ENCODE measurements at regions not wholly inside any gene's neighbourhood (a gene's known extent, or its start where the extent isn't known, plus 50 kb on each side); places are given as distances from the start of the nearest gene placed in this dataset.

DNA sequence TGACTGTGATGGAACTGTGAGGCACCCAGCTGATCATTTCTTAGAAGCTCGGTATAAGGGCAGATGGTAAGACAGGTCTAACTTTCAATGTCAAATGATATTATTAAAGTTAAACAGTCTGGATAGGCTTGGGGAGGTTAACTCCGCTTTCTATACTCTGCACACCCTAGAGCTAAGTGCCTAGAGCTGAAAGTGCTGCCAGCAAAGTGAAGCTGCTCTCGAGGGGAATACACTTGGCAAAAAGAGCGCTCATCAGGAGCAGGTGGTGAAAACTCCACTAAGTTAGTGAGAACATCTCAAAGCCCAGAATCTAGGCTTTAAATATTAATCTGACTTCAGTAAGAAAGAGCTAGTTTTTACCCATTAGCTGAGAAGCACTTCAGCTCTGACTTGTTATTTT lies 349.6 kb upstream of the SLC30A5 start:
- TF ChIP-seq GATA1 (IDR thresholded peaks at IDR 0.05; ENCODE audit: low read depth, low read length) (no peak), POLR2A (IDR thresholded peaks at IDR 0.05; ENCODE audit: low read length) (no peak)

DNA sequence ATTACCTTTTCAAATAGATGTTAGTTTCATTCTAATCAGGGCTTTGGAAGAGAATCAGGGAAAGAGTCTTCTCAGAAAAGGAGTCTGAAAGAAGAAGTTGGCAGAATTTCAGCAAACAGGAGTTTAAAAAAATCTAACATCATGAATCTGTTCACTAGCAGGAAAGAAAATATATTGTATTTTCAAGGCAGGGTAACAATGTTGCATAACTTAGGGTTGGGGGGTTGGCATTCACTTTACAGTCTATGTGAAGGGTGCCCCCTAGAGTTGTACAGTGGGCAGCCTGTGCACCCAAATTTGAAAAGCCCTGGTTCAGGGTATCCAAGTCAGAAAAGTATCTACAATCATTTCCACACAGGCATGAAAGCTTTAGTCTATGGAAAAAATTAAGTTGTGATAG lies 348.4 kb upstream of the SLC30A5 start:
- TF ChIP-seq GATA1 (IDR thresholded peaks at IDR 0.05; ENCODE audit: low read depth, low read length) (no peak), POLR2A (IDR thresholded peaks at IDR 0.05; ENCODE audit: low read length) (no peak)
- DNase-seq, result peak; percentile 11 to 45

More for the DNA sequence above, 349.6 kb upstream of the SLC30A5 start:
- no peak for DNase-seq

DNA sequence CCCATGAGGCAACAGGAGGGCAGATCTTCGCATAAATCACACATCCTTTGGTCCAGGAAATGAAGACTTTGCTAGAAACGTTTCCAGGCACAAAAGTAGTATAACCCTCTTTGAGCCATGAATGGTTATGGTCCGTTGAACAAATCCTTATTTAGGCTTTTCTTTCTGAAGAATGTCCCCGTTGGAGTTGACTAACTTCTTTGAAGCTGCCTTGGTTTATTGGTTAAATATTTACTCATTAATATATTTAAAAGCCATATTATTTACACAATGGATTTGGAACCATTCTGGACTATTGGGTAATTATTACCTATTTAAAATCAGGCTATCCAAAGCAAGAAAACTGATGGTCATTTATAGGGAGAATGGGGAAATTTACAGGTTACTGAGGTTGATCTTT lies 347.6 kb upstream of the SLC30A5 start:
- DNase-seq, result no peak
- TF ChIP-seq POLR2A (IDR thresholded peaks at IDR 0.05; ENCODE audit: low read length) (no peak), GATA1 (IDR thresholded peaks at IDR 0.05; ENCODE audit: low read depth, low read length) (no peak)

DNA sequence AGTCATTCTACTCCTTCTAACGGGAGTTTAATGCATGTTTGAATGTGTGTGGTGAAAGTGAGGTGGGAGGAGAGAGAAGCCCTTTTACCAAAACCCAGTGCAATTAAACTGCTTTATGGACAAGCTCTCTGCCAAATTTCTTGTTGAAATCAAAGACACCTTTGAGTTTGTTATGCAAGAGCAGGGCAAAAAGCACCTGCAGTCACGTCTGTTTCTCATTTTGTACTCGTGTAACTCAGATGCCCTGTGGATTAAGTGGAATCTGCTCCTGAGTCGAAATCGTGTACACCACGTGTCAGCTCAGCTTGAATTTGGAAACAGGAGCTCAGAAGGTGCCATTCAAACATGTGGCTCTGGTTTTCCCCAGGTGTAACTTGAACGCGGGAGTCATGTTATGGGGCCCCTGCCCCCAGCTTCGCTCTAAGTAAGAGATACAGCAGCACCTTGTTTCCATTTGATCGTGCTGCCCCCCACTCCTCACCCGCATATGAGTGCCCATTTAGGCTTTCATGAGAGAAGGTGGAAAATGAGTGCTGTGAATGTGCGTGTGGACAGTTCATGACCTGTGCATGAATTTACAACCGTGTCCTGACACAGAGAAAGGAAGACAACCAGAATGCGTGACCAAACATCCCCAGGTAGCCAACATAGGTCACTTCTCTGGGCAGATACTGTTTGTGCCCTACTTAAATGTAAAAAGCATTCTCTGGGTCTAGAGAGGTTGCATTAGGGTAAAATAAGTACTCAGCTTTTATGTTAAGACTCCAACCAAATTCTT lies 347.0 kb upstream of the SLC30A5 start:
- DNase-seq, result no peak
- no peak for TF ChIP-seq GATA1 (IDR thresholded peaks at IDR 0.05; ENCODE audit: low read depth, low read length)
- no peak for TF ChIP-seq POLR2A (IDR thresholded peaks at IDR 0.05; ENCODE audit: low read length)

DNA sequence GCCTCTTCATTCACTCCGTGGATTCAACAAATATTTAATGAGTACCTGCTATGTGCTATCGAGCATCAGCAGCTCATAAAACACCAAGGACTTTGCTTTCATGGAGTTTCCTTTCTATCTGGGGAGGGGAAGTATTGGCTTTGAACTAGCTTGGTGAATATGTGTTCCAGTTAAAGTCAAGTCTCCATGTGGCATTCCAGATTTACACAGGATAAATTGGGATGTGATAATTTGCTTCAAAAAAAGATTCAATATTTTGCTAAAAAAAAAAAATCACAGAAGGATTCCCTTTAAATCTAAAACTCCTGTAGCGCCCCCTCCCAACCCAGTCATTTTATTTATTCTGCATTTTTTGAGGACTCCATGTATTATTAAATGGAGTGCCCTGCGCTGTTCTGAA lies 346.3 kb upstream of the SLC30A5 start:
- no peak for DNase-seq
- TF ChIP-seq POLR2A (IDR thresholded peaks at IDR 0.05; ENCODE audit: low read length) (no peak), GATA1 (IDR thresholded peaks at IDR 0.05; ENCODE audit: low read depth, low read length) (no peak)

DNA sequence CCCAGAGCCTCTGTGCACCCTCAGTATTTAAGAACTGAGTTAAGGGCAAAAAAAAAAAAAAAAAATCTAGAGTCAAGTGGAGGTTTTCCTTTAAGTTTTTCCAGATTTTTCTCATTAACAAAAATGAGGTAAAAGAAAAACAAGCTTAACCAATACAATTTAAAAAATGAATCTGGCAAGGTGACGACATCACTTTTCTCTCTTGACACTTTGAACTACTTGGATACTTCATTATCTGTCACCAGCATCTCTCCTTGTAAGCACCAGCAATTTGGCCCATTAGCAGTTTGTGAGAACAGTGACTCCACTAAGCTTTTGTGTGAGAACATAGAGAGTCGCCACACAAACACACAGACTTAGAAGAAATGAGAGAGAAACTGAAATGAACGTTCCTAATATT lies 345.7 kb upstream of the SLC30A5 start:
- no peak for DNase-seq
- TF ChIP-seq POLR2A (IDR thresholded peaks at IDR 0.05; ENCODE audit: low read length) (no peak), GATA1 (IDR thresholded peaks at IDR 0.05; ENCODE audit: low read depth, low read length) (no peak)

- TF ChIP-seq GATA1 (IDR thresholded peaks at IDR 0.05; ENCODE audit: low read depth, low read length) (no peak), POLR2A (IDR thresholded peaks at IDR 0.05; ENCODE audit: low read length) (no peak)
- no peak for DNase-seq
Observed at GRCh38 chr5:68749077-68749476, 344.7 kb upstream of the SLC30A5 start.

DNA sequence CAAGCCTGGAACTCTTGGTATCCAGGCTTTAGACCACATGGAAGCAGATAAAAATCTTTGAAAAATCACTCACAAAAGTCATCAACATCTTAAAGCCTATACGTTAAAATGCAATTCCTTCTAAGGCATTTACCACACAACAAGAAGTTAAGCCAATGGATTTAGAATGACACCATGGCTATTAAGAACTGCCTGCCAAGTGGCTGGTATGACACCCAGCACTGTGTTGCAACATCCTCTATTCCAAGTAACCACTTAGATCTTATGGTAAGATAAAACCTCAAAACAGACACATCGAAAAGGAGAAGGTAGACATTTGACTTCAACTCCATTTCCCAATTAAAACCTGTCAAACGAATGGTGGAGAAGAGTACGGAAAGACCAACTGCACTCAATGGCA lies 344.2 kb upstream of the SLC30A5 start:
- peak in 1 of 2 experiments; percentile 9 for DNase-seq
- TF ChIP-seq GATA1 (IDR thresholded peaks at IDR 0.05; ENCODE audit: low read depth, low read length) (no peak), POLR2A (IDR thresholded peaks at IDR 0.05; ENCODE audit: low read length) (no peak)

DNA sequence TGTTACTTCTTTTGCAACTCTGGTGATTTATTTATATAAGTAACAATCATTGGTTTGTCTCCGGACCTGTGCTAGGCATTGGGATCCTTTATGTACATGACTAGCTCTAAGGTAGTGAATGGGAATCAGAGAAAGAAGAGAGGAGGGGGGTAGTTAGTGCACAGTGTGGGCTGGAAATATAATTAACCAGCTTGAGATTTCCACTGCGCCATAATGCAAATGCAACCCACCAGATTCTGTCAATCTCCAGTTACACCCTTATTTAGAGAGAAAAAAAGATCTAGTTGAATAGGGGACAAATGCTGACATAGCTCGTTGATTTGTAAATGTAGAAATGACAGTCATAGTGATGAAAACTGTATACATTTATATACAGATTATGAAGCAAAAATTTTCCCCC lies 342.2 kb upstream of the SLC30A5 start:
- DNase-seq, result no peak
- TF ChIP-seq POLR2A (IDR thresholded peaks at IDR 0.05; ENCODE audit: low read length) (no peak), GATA1 (IDR thresholded peaks at IDR 0.05; ENCODE audit: low read depth, low read length) (no peak)

DNA sequence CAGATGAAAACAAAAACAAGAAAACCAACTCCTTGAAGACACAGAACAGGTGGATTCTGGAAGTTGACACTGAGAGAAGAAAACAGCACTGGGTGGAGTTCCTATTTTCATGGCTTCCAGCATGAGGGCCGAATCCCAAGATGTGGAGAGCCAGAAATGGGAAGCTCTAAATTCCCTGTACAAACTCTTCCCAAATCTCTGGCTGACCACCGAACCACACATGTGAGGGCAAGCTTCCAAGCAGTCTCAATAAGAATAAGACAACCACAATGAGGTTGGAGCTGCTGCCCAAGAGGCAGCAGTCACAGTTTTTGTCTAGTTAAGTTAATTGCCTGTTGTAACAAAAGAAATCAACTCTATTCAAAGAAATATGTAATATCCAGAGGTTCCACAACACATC lies 339.3 kb upstream of the SLC30A5 start:
- DNase-seq, result no peak
- TF ChIP-seq GATA1 (IDR thresholded peaks at IDR 0.05; ENCODE audit: low read depth, low read length), result no peak
- no peak for TF ChIP-seq POLR2A (IDR thresholded peaks at IDR 0.05; ENCODE audit: low read length)

DNA sequence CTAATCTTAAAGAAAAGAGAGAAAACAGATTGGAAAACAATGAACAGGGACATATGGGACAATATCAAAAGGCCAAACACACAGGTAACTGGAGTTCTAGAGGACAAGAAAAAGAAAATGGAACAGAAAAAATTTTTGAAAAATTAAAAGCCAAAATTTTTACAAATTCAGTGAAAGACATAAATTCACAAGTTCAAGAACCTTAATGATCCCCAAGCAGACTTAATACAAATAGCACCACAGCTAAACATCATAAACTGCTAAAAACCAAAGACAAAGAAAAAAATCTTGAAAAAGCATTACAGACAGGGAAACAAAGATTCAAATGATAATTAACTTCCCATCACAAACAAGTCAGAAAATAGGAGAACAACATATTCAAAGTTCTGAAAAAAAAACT lies 338.5 kb upstream of the SLC30A5 start:
- TF ChIP-seq POLR2A (IDR thresholded peaks at IDR 0.05; ENCODE audit: low read length) (no peak), GATA1 (IDR thresholded peaks at IDR 0.05; ENCODE audit: low read depth, low read length) (no peak)
- no peak for DNase-seq

DNA sequence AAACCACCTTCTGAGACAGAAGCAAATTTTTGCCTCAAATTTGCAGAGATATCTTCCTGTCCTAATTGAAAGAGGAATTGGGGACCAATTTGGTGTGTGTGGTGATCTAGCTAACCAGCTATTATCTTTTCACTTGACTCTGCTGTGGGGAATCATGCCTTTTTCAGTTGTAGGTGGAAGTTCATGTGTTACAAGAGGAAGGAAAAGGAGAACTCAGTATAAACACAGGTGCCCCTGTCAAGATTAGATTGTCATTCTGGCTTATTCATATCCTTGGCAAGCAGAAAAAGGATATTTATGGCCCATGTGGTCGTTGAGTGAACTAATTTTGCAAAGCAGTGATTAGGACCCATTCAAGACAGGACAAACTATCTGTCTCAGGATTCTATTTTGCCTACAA lies 336.8 kb upstream of the SLC30A5 start:
- TF ChIP-seq POLR2A (IDR thresholded peaks at IDR 0.05; ENCODE audit: low read length), result no peak
- no peak for TF ChIP-seq GATA1 (IDR thresholded peaks at IDR 0.05; ENCODE audit: low read depth, low read length)
- DNase-seq, result no peak

GRCh38 chr5:68757626-68758212 lies 336.1 kb upstream of the SLC30A5 start:
- no peak for TF ChIP-seq GATA1 (IDR thresholded peaks at IDR 0.05; ENCODE audit: low read depth, low read length)
- TF ChIP-seq POLR2A (IDR thresholded peaks at IDR 0.05; ENCODE audit: low read length), result no peak
- no peak for DNase-seq

DNA sequence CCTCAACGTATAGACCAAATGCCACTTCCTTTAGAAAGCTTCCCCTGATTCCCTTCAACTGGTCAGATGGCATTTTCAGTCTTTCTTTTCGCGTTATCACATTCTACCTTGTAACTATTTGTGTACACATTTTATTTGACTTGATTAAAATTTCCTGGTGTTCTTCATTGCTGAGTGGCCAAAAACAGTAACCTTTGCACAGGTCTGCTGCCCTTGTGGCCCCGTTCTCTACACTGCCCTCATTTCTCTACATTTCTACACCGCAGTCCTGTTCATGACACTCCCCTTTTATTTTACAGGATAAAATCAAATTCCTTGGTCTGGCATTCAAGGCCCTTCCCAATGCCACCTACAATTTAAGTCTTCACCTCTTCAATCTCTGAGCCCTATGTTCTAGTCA lies 334.2 kb upstream of the SLC30A5 start:
- no peak for TF ChIP-seq POLR2A (IDR thresholded peaks at IDR 0.05; ENCODE audit: low read length)
- no peak for TF ChIP-seq GATA1 (IDR thresholded peaks at IDR 0.05; ENCODE audit: low read depth, low read length)
- DNase-seq, result no peak

DNA sequence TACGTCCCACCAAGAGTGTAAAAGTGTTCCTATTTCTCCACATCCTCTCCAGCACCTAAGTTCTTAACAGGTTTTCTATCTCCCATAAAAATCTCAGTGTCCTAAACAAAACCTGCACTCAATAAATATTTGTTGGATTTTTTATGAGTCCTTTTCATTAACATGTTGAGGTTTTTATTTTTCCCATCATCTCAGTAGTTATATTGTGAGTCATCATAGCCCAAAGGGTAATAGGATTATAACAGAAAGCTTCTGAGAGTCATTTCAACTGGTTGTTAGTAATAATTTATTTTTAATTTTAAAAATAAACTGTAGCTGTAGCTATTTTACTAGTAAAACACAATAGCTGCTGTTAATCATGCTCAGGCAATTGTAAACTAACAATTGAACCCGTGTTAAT lies 331.6 kb upstream of the SLC30A5 start:
- DNase-seq, result no peak
- TF ChIP-seq POLR2A (IDR thresholded peaks at IDR 0.05; ENCODE audit: low read length) (no peak), GATA1 (IDR thresholded peaks at IDR 0.05; ENCODE audit: low read depth, low read length) (no peak)
